Tibial artery (tissue), 4 donors: ENCODE measurements at regions not wholly inside any gene's neighbourhood (a gene's known extent, or its start where the extent isn't known, plus 50 kb on each side); places are given as distances from the start of the nearest gene placed in this dataset.

Experiments
- DNase-seq, 2 donors: peaks; one replicate each; pipeline ENCODE4 v3.0.0-alpha.2; 2019
- H3K27ac ChIP-seq, 2 donors: fragments of 200-600 bp; sonication (generic) in 1 of 2; 1 replicate in 1 of 2; 2 replicates in 1 of 2; pipeline ENCODE4 v1.5.1; 2018 to 2019; ENCODE audit warnings: mild to moderate bottlenecking in 1 of 2
- H3K27me3 ChIP-seq, 2 donors: fragments of 200-600 bp; sonication (generic) in 1 of 2; one replicate each; pipeline versions ENCODE4 v1.5.1 to v1.6.0; 2016 to 2019
- H3K36me3 ChIP-seq, 3 donors: fragments of 200-600 bp; sonication (generic) in 2 of 3; one replicate each; pipeline ENCODE4 v1.5.1; 2016 to 2019; ENCODE audit warnings: mild to moderate bottlenecking in 2 of 3
- H3K4me1 ChIP-seq, 4 donors: fragments of 200-600 bp; sonication (generic) in 2 of 4; 1 replicate in 3 of 4; 2 replicates in 1 of 4; pipeline ENCODE4 v1.5.1; 2016 to 2019
- H3K4me3 ChIP-seq, 2 donors: fragments of 200-600 bp; sonication (generic) in 1 of 2; 1 replicate in 1 of 2; 2 replicates in 1 of 2; pipeline ENCODE4 v1.5.1; 2018 to 2019; ENCODE audit warnings: mild to moderate bottlenecking in 2 of 2
- H3K9me3 ChIP-seq, 3 donors: fragments of 200-600 bp; sonication (generic) in 1 of 3; one replicate each; pipeline ENCODE4 v1.5.1; 2016 to 2019
- CTCF ChIP-seq, 2 experiments: fragments of 200-600 bp in 1 of 2; fragments of 450-650 bp in 1 of 2; IDR thresholded peaks; one replicate each; pipeline ENCODE4 v1.5.1; 2017 to 2019; ENCODE audit warnings: antibody characterized with exemption in 2 of 2, mild to moderate bottlenecking in 1 of 2, moderate library complexity in 1 of 2
- intact Hi-C: fragments of 100-400 bp; cut with DNase I; formaldehyde crosslinking; loops from one replicate; pipeline ENCODE4 v1.15.0; 2023; ENCODE audit warnings: low total_unique reads

- H3K9me3 ChIP-seq = no peaks in the 10 kb centered on the region
- H3K4me3 ChIP-seq = no peak overlapping the region
- no peak overlapping the region for H3K27ac ChIP-seq
- no peaks in the 10 kb centered on the region for H3K27me3 ChIP-seq
- H3K4me1 ChIP-seq = no peaks in the 10 kb centered on the region
- no peak for DNase-seq
- no peaks in the 10 kb centered on the region for H3K36me3 ChIP-seq
- no peak for TF ChIP-seq CTCF (IDR thresholded peaks at IDR 0.05)
- intact Hi-C loops = no loop called here
Observed at GRCh38 chrY:19122450-19122849, 348.9 kb upstream of the HSFY2 start.

DNA sequence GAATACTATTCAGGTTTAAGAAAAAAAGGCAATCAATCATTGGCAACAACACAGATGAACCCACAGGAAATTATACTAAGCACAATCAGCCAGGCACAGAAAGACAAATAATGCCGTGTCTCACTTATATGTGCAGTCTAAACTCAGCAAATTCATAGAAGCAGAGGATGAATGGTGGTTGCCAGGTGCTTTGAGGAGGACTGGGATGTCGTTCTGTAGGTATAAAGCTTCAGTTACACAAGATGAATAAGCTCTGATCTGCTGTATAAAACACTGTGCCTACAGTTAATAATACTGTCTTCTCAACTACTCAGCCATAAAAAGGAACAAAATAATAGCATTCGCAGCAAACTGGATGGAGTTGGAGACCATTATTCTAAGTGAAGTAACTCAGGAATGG, 324.8 kb upstream of the HSFY2 start:
- intact Hi-C loops = no loop called here
- H3K27me3 ChIP-seq = no peaks in the 10 kb centered on the region
- H3K9me3 ChIP-seq = no peaks in the 10 kb centered on the region
- H3K4me3 ChIP-seq = no peak overlapping the region
- no peak overlapping the region for H3K27ac ChIP-seq
- DNase-seq = no peak
- TF ChIP-seq CTCF (IDR thresholded peaks at IDR 0.05) = no peak
- H3K4me1 ChIP-seq = no peaks in the 10 kb centered on the region
- no peaks in the 10 kb centered on the region for H3K36me3 ChIP-seq

- Histone ChIP-seq H3K4me3 (no peak overlapping the region), H3K36me3 (no peaks in the 10 kb centered on the region), H3K9me3 (no peaks in the 10 kb centered on the region), H3K4me1 (no peaks in the 10 kb centered on the region), H3K27me3 (no peaks in the 10 kb centered on the region), H3K27ac (no peak overlapping the region)
- DNase-seq = no peak
- intact Hi-C loops = no loop called here
- TF ChIP-seq CTCF (IDR thresholded peaks at IDR 0.05) = no peak
Observed at GRCh38 chrY:19095460-19095859, 321.9 kb upstream of the HSFY2 start.

DNA sequence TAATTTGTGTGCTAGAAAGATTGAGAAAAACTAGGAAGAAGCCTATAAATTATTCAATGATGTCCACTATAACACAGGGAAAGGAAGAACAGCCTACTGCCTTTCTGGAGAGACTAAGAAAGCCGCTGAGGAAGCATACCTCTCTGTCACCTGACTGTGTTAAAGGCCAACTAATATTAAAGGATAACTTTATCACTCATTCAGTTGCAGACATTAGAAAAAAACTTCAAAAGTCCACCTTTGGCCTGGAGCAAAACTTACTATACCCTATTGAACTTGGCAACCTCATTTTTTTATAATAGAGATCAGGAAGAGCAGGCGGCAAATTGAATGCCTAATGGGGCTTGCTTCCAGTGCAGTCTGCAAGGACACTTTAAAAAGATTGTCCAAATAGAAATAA, 309.5 kb upstream of the HSFY2 start:
- DNase-seq = no peak
- H3K9me3 ChIP-seq = no peaks in the 10 kb centered on the region
- H3K4me3 ChIP-seq = no peak overlapping the region
- intact Hi-C loops = no loop called here
- H3K27me3 ChIP-seq = no peaks in the 10 kb centered on the region
- no peak for TF ChIP-seq CTCF (IDR thresholded peaks at IDR 0.05)
- no peak overlapping the region for H3K27ac ChIP-seq
- H3K4me1 ChIP-seq = peaks cover 0 to 3% (median 0%) of the 10 kb centered on the region in 4 donors
- H3K36me3 ChIP-seq = no peaks in the 10 kb centered on the region

GRCh38 chrY:19077698-19078113, 304.2 kb upstream of the HSFY2 start:
- Histone ChIP-seq H3K36me3 (no peaks in the 10 kb centered on the region), H3K27ac (peak overlapping the region; percentile 86 to 90), H3K27me3 (no peaks in the 10 kb centered on the region), H3K4me1 (peaks cover 0 to 4% (median 0%) of the 10 kb centered on the region in 4 donors), H3K9me3 (no peaks in the 10 kb centered on the region), H3K4me3 (peak overlapping the region; percentile 77 to 80)
- peak; percentile 32 to 71 for DNase-seq
- TF ChIP-seq CTCF (IDR thresholded peaks at IDR 0.05) = no peak
- intact Hi-C loops = no loop called here
